Testis (tissue), 2 donors: ENCODE measurements at regions not wholly inside any gene's neighbourhood (a gene's known extent, or its start where the extent isn't known, plus 50 kb on each side); places are given as distances from the start of the nearest gene placed in this dataset.

Experiments
- POLR2A ChIP-seq: fragments of 450-650 bp; IDR thresholded peaks from one replicate; pipeline ENCODE4 v1.6.1; 2017; ENCODE audit warnings: antibody characterized with exemption, mild to moderate bottlenecking, moderate library complexity
- TF ChIP-seq, protein P1 (sequence below), 3 experiments: fragments of 450-650 bp in 2 of 3; fragments of 200-600 bp in 1 of 3; sonication (generic) in 1 of 3; IDR thresholded peaks; one replicate each; pipeline ENCODE4 v1.5.1; 2016 to 2019; ENCODE audit warnings: antibody characterized with exemption in 3 of 3, mild to moderate bottlenecking in 2 of 3, moderate library complexity in 1 of 3

GRCh38 chr9:16266648-16267276 is 603.7 kb downstream of the BNC2 start:
- TF ChIP-seq POLR2A, result no peak
- TF ChIP-seq, protein P1, sequence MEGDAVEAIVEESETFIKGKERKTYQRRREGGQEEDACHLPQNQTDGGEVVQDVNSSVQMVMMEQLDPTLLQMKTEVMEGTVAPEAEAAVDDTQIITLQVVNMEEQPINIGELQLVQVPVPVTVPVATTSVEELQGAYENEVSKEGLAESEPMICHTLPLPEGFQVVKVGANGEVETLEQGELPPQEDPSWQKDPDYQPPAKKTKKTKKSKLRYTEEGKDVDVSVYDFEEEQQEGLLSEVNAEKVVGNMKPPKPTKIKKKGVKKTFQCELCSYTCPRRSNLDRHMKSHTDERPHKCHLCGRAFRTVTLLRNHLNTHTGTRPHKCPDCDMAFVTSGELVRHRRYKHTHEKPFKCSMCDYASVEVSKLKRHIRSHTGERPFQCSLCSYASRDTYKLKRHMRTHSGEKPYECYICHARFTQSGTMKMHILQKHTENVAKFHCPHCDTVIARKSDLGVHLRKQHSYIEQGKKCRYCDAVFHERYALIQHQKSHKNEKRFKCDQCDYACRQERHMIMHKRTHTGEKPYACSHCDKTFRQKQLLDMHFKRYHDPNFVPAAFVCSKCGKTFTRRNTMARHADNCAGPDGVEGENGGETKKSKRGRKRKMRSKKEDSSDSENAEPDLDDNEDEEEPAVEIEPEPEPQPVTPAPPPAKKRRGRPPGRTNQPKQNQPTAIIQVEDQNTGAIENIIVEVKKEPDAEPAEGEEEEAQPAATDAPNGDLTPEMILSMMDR (IDR thresholded peaks at IDR 0.05), result peak in 2 of 3 experiments; percentile 33 to 46
